SH-SY5Y (cell line): ENCODE measurements at regions not wholly inside any gene's neighbourhood (a gene's known extent, or its start where the extent isn't known, plus 50 kb on each side); places are given as distances from the start of the nearest gene placed in this dataset.

Source experiments
- GATA2 ChIP-seq: IDR thresholded peaks from 2 replicates; pipeline ENCODE4 v1.6.1; 2011; ENCODE audit warnings: mild to moderate bottlenecking, low read depth, low read length
- GATA3 ChIP-seq: IDR thresholded peaks from 2 replicates; pipeline ENCODE4 v1.6.1; 2011; ENCODE audit warnings: low read depth, mild to moderate bottlenecking, low read length, moderate library complexity

DNA sequence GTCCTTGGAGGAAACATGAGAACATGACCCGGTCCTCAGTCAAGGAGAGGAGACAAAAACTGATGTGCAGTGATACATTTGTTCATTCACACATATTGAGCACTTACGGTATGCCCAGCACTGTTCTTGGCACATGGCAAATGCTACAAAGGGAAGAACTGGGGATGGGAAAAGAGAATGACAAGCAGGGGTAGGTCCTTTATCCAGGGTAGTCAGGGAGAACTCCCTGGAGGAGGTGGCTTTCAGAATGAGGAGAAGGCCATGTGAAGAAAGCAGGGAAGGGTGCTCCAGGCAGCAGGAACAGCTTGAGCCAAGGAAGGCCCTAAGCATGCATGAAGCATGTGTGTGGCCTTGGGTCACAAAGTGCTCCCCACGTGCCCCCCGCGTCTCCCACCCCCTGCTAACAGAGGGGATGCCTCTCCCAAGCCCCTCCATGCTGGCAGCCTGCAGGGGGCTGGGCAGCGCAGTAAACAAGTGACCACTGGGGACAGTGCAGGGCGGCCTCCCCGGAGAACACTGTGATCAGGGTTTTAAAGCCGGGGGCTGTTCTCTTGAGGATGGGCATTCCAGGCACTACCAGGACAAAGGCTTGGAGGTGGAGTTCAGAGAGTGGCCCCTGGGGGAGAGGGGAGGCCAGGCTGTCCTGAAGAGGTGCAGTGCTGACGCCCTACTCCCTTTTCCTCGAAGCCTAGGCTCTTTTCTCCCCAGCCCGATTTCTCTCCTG, 71.0 kb downstream of the PHETA1 start:
- TF ChIP-seq GATA3, result no peak
- no peak for TF ChIP-seq GATA2
